Stimulated activated CD4-positive, alpha-beta T cell treated with anti-CD3 and anti-CD28 coated beads, Interleukin-2, amount 100 ng/mL, for 4 hours (primary cell): ENCODE measurements at regions not wholly inside any gene's neighbourhood (a gene's known extent, or its start where the extent isn't known, plus 50 kb on each side); places are given as distances from the start of the nearest gene placed in this dataset.
"Not testable (repeated sequence)": the region's sequence is repeated elsewhere in the genome, so short reads cannot be mapped to it uniquely, and the experiment has no call there.

ENCODE experiments used
- DNase-seq: peaks from one replicate; pipeline ENCODE4 v3.0.0-alpha.2; 2020; ENCODE audit warnings: low read depth

- DNase-seq = no peak
Measured at GRCh38 chr17:14547556-14547955, 246.7 kb downstream of the HS3ST3B1 start.

GRCh38 chr17:14547016-14547415, 246.1 kb downstream of the HS3ST3B1 start:
- DNase-seq = no peak

- no peak for DNase-seq
Measured at GRCh38 chr17:14545156-14545906, 244.4 kb downstream of the HS3ST3B1 start.

GRCh38 chr17:14541714-14542113, 240.8 kb downstream of the HS3ST3B1 start:
- DNase-seq = no peak

GRCh38 chr17:14539801-14540200, 238.9 kb downstream of the HS3ST3B1 start:
- DNase-seq = no peak

- not testable (repeated sequence) for DNase-seq
Measured at GRCh38 chr17:14532242-14532641, 231.4 kb downstream of the HS3ST3B1 start.

- DNase-seq = no peak
Measured at GRCh38 chr17:14525551-14526455, 224.9 kb downstream of the HS3ST3B1 start.

- no peak for DNase-seq
Measured at GRCh38 chr17:14522795-14523387, 222.0 kb downstream of the HS3ST3B1 start.

GRCh38 chr17:14518919-14519318, 218.0 kb downstream of the HS3ST3B1 start:
- DNase-seq = not testable (repeated sequence)

GRCh38 chr17:14514973-14515372, 214.1 kb downstream of the HS3ST3B1 start:
- no peak for DNase-seq

- no peak for DNase-seq
Measured at GRCh38 chr17:14513835-14514234, 213.0 kb downstream of the HS3ST3B1 start.

GRCh38 chr17:14510136-14510535, 209.3 kb downstream of the HS3ST3B1 start:
- DNase-seq = no peak

GRCh38 chr17:14508156-14508555, 207.3 kb downstream of the HS3ST3B1 start:
- no peak for DNase-seq

GRCh38 chr17:14506364-14506763, 205.5 kb downstream of the HS3ST3B1 start:
- no peak for DNase-seq

GRCh38 chr17:14505606-14506005, 204.7 kb downstream of the HS3ST3B1 start:
- DNase-seq = no peak

- no peak for DNase-seq
Measured at GRCh38 chr17:14499976-14500375, 199.1 kb downstream of the HS3ST3B1 start.

GRCh38 chr17:14498812-14499211, 197.9 kb downstream of the HS3ST3B1 start:
- DNase-seq = no peak

GRCh38 chr17:14494161-14494560, 193.3 kb downstream of the HS3ST3B1 start:
- DNase-seq = no peak

GRCh38 chr17:14489986-14490385, 189.1 kb downstream of the HS3ST3B1 start:
- no peak for DNase-seq

GRCh38 chr17:14488958-14489550, 188.2 kb downstream of the HS3ST3B1 start:
- no peak for DNase-seq

GRCh38 chr17:14487068-14487467, 186.2 kb downstream of the HS3ST3B1 start:
- DNase-seq = no peak

GRCh38 chr17:14482715-14483114, 181.8 kb downstream of the HS3ST3B1 start:
- no peak for DNase-seq
